ENCODE measurements at regions not wholly inside any gene's neighbourhood (a gene's known extent, or its start where the extent isn't known, plus 50 kb on each side); places are given as distances from the start of the nearest gene placed in this dataset.
"Not testable (repeated sequence)": the region's sequence is repeated elsewhere in the genome, so short reads cannot be mapped to it uniquely, and the experiment has no call there.

DNA sequence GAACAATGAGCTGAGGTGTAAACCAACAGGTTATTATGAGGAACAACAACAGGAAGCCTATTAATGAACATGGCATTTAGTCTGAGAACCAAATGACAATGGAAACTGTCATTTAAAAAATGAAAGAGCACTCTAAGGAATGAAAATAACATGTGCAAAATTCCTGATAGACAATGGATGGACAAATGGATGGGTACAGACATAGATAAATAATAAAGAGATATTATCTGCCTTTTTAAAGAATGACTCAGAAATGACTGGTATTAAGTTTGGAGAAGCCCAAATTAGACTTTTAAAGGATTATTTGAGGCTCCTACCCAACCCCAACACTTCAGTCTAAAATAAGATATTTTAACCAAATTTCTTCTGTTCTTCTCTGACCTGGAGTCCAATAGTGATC lies 650.5 kb upstream of the ZNF385D start:
- no peak for DNase-seq

DNA sequence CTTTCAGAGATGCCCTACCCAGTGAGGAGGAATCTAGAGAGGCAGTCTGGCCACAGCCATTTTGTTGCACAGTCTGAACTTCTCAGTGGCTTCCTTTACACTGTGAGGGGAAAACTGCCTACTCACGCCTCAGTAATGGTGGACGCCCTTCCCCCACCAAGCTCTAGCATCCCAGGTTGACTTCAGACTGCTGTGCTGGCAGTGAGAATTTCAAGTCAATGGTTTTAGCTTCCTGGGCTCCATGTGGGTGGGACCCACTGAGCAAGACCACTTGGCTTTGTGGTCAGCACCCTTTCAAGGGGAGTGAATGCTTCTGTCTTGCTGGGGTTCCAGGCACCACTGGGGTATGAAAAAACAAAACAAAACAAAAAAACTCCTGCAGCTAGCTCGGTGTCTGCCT lies 663.2 kb upstream of the ZNF385D start:
- DNase-seq = no peak

DNA sequence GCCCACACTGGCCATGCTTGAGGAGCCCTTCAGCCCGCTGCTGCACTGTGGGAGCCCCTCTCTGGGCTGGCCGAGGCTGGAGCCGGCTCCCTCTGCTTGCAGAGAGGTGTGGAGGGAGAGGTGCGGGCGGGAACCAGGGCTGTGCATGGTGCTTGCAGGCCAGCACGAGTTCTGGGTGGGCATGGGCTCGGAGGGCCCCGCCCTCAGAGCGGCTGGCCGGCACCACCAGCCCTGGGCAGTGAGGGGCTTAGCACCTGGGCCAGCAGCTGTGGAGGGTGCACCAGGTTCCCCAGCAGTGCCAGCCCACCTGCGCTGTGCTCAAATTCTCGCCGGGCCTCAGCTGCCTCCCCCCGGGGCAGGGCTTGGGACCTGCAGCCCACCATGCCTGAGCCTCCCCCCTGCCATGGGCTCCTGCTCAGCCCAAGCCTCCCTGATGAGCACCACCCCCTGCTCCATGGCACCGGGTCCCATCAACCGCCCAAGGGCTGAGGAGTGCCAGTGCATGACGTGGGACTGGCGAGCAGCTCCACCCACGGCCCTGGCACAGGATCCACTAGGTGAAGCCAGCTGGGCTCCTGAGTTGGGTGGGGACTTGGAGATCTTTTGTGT lies 665.9 kb upstream of the ZNF385D start:
- DNase-seq = not testable (repeated sequence)

DNA sequence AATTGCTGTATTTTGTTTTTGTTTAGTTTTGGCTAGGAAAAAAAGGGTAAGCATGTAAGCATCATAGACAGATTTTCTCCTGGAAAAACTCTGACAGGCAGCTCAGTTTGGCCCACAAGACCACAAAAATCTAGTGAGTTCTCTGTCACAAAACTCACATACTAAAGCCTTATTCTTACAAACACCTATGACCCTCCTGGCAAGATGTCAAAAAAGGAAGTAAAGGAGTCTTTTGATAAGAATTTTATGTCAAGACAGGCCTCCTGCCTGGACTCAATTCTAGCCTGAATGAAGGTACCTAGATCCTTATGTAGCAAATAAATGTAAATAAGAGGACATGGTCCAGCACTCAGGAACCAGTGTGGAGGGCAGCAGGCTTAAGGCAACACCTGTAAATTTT lies 668.3 kb upstream of the ZNF385D start:
- no peak for DNase-seq

DNA sequence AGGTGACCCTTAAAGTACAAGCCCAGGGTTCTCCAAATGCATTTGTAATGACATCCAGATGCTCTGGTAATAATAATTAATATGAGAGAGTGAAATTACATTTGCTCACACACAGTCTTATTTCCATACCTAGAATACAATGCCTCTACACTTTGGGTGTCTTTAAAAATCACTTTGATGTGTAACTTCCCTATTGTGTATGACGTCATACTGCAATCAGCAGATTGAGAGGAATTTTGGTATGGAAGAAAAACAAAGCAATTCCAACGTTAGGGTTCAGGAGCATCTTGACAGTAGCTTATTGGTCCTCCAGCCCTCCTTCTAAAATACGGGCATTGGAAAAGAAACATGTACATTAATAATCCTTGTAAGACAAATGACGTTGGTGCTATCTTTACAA lies 670.6 kb upstream of the ZNF385D start:
- DNase-seq = no peak

DNA sequence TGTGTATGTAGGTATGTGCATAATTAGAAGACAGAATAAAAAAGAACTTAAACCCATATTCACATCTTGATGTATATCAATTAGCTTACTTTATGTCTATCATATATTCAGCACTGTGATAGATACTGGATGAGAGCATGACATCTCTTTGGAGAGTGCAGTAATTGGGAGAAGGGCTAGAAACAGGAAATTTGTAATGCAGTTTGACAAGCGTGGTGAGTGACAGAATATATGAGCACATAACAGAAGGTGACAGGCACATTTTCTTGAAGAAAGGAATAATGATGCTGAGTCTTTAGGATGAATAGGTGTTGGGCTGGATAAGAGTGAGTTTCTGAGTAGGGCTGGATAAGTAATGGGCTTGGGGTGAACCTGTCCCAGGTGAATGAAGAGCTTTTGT lies 680.3 kb upstream of the ZNF385D start:
- no peak for DNase-seq

DNA sequence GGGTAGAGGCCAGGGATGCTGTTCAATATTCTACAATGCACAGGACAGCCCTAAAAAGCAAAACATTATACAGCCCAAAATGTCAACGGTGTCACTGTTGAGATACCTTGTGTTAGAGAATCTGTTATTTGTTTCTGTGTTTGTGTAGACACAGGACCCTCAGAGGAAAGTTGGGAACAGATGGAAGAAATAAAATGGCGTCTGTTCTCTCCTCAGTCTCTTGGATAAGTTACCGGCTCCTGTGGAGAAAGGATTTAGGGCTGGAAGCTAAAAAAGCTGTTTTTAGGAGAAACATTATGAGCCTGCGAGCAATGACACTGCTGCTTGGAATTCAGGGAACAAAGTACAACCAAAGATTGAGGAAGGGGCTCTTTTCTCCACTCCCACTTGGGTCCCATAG lies 688.6 kb upstream of the ZNF385D start:
- DNase-seq = no peak

DNA sequence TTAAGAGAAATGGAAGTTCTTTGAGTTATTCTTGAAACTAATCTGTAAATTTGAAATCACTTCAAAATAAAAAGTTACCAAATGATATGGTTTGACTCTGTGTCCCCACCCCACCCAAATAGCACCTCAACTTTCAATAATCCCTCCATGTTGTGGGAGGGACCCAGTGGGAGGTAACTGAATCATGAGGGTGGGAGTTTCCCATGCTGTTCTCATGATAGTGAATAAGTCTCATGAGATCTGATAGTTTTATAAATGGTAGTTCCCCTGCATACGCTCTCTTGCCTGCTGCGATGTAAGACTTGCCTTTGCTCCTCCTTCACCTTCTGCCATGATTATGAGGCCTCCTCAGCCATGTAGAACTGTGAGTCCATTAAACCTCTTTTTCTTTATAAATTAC lies 690.7 kb upstream of the ZNF385D start:
- DNase-seq = no peak

DNA sequence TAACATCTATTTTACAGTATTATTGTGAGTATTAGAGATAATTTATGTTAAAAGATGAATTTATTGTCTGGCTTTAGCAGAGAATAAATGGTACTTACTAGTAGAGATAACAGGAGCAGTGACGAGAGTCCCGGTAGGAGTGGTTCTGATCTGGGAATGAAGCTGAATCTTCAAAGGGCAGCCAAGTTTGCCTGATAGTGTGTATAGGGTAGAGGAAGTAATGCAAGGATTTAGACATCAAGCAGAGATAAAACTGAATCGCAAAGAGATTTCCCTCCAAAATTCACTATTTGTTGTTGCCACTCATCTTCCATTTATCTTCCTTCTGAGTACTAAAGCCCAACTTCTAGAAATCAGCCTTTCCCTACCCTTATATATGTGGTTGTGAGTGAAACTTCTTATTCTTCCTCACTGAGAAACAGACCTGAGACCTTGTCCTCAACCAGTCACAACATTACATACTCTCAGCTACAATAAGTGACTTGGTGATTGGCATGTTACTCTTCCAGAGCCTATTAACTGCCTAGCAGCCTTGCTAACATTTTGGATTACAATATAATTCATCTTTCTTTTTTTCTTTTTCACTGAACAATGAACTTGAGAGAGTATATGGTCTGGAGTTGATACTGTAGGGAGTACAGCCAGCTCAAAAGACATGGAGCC lies 692.7 kb upstream of the ZNF385D start:
- DNase-seq = no peak

DNA sequence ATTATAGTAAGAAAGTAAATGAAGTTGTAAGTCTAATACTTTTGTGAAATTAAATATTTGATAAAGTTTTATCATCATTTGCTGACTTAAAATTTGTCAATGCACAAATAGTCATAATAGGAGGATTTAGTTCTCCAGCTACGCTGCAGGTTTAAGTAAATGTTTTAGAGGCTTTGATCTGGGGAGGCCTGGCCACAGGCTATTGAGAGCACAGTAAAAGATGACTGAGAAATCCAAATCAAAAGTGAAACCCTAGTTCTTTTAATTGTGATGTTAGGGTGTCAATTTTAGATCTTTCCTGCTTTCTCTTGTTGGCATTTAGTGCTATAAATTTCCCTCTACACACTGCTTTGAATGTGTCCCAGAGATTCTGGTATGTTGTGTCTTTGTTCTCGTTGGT lies 694.3 kb upstream of the ZNF385D start:
- not testable (repeated sequence) for DNase-seq

DNA sequence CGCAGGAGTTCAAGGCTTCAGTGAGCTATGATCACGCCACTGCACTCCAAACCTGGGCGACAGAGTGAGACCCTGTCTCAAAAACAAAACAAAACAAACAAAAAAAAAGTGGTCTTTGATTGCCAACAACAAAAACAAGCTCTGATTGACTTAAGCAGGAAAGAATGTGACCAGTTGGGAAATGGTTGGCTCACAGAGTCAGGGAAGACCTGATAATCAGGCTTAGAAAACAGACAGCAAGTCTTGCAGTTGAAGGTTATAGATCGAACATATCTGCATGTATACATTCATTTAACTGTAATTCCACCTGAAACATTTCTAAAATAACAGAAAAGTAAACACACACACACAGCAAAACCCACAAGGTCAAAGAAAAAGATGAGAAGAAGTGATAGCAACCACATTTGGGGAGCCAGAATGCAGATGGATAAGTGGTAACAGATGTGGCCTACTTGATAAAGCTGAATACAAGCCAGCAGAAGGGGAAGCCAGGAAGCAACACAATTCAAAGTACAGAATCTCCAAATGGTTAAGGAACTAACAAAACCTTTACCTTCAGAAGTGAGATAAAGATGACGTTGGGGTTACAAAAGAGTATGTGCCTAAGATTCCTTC lies 699.9 kb upstream of the ZNF385D start:
- DNase-seq = no peak

DNA sequence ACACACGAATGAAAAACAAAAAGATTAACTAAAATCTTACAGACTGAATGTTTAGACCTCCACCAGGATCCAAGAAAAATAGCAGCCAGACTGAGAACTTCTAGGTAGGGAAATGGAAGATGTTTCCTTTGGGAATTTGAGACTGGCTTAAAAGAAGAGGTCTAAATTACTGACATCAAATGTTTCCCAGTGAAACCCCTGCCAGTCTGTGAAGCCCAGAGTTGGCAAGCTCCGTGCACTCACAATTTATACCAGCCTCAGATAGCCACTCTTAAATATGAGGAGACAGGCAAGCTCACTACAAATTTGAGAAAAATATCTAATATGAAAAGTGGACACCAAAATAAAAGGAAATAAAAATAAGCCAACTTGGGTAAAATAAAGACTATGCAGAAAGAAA lies 700.5 kb upstream of the ZNF385D start:
- no peak for DNase-seq

DNA sequence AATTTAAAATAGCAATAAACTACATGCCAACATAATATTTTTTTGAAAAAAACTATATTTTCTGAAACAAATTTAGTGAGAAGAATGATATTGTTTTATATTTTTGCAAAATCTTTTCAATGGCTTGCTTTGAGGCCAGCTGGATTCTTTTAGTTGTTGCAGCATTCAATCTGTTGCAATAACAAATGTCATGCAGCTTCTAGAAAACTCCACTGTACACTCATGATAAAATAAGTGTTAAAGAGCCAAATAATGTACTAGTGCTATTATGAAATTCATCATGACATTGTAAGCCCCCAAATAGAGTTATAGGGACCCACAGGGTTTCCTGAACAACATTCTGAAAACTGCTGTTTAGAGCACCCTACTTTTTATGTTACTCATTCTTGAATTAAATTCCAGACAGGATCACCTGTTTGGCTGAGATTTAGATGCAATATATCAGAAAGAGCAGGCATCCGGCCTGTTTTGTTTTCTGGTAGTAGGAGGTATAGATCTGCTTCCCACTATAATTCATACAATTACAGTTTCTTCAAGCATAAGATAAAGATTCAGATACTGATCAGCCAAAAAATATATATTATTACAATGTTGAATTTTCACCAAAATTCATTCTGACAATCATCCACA lies 703.0 kb upstream of the ZNF385D start:
- DNase-seq = no peak

DNA sequence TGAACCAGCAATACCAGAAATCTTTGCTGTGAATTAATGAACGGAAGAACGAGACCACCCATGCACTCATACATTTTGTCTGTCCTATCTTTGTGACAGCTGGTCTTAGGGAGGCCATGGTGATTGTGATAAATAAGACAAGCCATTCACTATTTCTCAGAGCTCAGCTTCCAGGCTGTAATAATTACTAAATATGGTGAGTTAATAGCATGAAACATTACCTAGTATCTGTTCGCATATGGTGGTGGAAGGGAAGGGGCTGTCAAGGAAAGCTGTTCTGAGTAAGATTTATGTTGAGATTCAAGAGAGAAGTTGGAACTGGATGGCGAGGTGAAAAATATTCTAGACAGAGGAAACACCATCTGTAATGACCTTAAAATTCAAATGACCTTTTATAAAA lies 719.0 kb upstream of the ZNF385D start:
- DNase-seq = no peak

DNA sequence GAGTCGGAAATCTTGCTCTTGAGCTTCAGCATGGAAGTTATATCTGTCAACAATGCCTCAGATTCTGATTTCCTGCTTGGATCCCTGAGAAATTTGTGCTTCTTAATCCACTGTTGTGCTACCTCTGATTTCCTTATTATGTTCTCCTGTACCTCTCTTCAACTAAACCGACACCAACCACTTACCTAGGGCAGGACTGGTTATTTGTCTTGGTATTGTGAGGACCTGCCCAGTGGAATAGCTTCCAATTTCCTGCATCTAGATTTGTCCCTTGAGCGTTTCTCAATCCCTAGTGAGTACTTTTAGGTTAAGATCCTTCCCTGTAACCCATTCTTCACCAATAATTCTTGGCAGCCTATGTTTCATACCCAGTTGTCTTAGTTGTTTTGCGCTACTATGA lies 720.5 kb upstream of the ZNF385D start:
- DNase-seq = no peak

DNA sequence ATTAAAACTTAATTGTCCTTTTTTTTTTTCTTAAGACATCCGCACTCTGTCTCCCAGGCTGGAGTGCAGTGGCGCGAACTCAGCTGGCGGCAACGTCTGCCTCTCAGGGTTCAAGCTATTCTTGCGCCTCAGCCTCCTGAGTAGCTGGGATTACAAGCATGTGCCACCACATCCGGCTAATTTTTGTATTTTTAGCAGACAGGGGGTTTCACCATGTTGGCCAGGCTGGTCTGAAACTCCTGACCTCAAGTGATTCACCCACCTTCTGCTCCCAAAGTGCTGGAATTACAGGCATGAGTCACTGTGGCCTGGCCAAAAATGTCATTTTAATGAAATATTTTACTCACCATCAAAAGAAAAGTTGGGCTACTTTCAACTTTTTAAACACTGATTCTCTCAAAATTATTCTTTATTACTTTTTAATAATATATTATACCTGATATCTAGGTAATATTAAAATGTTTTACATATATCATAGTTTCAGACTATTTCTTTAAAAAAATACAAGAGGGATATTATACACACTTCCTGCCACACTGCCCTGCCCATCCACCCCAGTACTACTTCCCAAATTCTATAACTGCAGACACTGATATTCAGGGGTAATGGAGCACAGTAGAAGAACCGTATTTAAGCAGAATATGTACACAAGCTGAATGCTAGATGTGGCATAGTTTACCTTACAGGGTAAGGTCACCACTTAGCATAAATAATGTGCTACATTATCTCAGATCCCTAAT lies 723.9 kb upstream of the ZNF385D start:
- DNase-seq = no peak

DNA sequence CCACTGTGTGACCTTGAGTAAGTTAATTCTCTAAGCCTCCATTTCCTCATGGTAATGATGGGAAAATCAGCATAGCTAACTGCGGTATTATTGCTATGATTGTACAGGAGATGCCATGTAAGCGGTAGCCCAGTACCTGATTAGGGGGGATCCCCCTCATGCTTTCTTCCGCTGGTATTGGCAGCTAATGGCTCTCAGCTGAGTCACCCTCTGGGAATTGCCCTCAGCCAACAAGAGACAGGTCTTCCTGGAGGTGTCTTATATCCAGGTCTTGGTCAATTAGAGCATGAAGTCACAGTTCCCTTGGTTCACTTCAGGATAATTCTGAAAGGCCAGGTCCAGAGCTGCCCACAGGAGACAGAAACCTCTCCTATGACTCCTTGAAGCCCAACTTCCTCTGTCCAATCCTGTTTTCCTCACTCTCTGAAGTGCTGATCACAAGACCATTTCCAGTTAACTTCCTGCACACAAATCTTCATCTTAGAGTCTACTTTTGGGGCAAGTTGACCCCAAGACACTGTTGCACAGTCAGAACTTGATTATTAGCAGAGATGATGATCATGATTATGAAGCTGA lies 724.7 kb upstream of the ZNF385D start:
- no peak for DNase-seq

DNA sequence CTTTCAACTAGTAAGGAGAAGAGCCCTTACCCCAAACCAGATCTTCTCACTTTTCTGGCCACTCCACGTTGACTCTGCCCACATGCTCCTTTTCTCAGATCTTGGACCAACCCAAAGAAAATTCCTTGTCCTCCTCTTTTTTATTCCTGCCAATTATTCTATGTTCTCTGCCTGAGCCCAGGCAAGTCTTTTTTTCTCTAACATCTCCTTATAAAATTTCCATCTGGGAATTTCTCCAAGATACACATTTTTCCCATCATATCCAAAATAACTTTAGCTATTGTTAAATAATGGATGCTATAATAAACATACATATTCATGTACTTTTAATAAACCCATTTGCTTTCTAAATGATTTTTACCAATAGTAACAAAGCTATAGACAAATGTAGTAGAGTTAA lies 726.0 kb upstream of the ZNF385D start:
- DNase-seq = no peak

DNA sequence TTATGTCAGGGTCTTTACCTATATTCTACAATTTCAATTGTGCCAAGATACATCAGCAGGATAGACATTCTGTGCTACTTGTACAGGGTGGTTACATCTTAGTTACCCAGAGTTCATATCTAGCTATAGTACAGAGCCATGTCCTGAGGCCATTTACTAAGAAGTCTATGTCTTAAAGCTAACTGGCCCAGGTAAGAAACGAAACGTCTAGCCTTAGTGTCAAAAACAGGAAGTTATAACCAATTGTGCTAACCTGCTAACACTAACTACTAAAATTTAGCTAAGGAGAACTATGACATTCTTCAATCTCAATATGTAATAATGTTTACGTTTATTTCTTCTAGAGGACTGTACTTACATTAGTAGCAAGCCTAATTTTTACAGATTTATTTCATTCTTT lies 717.2 kb upstream of the UBE2E2 start:
- DNase-seq = no peak

DNA sequence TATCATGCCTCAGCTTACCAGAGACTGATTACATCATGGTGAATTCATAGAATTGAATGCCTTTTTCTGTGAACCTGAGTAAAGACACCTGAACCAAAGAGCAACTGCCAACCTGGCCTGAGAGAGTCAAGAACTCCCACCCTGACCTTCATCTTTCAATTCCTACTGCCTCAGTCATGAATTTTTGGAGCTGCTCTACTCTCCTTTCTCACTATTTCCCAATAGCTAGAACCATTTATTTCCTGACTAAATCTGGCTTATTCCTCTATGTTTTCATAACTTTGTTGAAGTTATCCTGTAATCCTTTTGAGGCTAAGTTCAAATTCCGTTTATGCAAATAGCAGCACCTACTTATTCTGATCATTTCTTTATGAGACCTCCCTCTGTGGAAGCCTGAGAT lies 712.4 kb upstream of the UBE2E2 start:
- no peak for DNase-seq

DNA sequence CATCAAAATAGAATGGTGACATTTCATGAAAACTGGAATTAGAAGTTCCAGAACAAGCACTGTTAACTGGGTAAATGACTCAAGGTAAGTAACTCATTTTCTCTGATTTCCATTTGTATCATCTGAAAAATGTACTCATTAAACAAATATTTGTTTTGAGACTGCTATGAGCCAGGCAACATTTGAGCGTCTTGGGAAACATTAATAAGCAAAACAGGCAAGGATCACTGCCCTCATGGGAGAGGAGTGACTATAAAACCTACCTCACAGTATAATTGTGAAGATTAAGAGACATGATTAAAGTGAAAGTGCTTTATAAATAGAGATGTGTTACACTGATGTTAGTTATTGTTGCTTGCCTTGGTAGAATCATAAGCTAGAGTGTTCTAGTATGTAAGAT lies 711.8 kb upstream of the UBE2E2 start:
- no peak for DNase-seq

DNA sequence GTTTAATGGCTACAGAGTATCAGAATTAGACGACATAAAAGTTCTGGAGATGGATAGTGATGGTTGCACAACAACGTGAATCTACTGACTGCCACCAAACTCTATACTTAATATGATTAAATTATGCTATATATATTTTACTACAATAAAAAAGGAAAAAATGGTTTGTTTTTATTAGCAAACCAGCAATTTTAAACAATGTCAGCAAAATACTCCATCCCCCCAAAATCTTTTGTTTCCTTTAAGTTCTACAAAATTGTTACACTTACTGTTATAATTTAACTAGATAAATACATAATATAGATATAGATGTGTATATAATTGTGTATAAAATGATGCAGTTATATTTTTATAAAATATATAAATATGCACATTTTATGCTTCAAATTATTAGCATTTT lies 710.8 kb upstream of the UBE2E2 start:
- no peak for DNase-seq

DNA sequence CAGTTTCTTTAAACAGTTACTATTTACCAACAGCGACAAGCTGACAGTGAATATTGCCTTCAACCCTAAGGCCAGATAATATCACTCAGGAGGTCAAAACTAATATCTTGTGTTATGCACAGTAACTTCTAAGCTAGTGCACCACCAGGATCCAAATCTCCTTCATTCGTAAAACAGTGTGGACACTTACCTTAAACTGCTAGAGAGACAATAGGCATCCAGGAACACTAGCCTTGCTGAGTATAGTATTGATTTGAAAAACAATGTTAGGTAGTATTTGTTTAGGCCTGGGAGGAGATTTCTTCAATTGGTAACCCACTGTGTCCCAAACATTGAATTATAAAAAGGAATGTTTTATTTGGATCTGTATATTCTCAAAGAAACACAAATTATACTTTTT lies 707.9 kb upstream of the UBE2E2 start:
- DNase-seq = no peak
